Brain microvascular endothelial cell (primary cell): ENCODE measurements at regions not wholly inside any gene's neighbourhood (a gene's known extent, or its start where the extent isn't known, plus 50 kb on each side); places are given as distances from the start of the nearest gene placed in this dataset.

Source experiments
- DNase-seq: peaks from one replicate; pipeline ENCODE4 v3.0.0-alpha.2; 2020
- H3K27ac ChIP-seq: fragments of 250-450 bp; sonication (Bioruptor Pico); 2 replicates; pipeline ENCODE4 v1.5.1; 2020; ENCODE audit warnings: mild to moderate bottlenecking, moderate library complexity
- H3K27me3 ChIP-seq: fragments of 250-450 bp; sonication (Bioruptor Pico); replicated peaks from 2 replicates; pipeline ENCODE4 v1.5.1; 2020; ENCODE audit warnings: mild to moderate bottlenecking
- H3K36me3 ChIP-seq: fragments of 250-450 bp; sonication (Bioruptor Pico); replicated peaks from 2 replicates; pipeline ENCODE4 v1.5.1; 2020; ENCODE audit warnings: mild to moderate bottlenecking
- H3K4me3 ChIP-seq: 2 replicates; pipeline ENCODE4 v1.5.1; 2011; ENCODE audit warnings: low read depth, mild to moderate bottlenecking, control low read depth, low read length, moderate library complexity
- in situ Hi-C: cut with HindIII; loops from 2 replicates; pipeline ENCODE4 v1.10.0; 2017; ENCODE audit warnings: low sequenced_read_pairs, low pct_ligation_motif_present
- TF ChIP-seq, protein P1 (sequence below): IDR thresholded peaks from 2 replicates; pipeline ENCODE4 v1.5.1; 2011; ENCODE audit warnings: low read depth, mild to moderate bottlenecking, moderate library complexity, low read length, control low read depth, inconsistent platforms; ENCODE audit errors: missing control alignments

- in situ Hi-C loops: no loop called here
- Histone ChIP-seq H3K27me3 (no peaks in the 10 kb centered on the region), H3K4me3 (no peak overlapping the region), H3K36me3 (no peaks in the 10 kb centered on the region), H3K27ac (no peak overlapping the region)
- TF ChIP-seq, protein P1, sequence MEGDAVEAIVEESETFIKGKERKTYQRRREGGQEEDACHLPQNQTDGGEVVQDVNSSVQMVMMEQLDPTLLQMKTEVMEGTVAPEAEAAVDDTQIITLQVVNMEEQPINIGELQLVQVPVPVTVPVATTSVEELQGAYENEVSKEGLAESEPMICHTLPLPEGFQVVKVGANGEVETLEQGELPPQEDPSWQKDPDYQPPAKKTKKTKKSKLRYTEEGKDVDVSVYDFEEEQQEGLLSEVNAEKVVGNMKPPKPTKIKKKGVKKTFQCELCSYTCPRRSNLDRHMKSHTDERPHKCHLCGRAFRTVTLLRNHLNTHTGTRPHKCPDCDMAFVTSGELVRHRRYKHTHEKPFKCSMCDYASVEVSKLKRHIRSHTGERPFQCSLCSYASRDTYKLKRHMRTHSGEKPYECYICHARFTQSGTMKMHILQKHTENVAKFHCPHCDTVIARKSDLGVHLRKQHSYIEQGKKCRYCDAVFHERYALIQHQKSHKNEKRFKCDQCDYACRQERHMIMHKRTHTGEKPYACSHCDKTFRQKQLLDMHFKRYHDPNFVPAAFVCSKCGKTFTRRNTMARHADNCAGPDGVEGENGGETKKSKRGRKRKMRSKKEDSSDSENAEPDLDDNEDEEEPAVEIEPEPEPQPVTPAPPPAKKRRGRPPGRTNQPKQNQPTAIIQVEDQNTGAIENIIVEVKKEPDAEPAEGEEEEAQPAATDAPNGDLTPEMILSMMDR: no peak
- no peak for DNase-seq
Observed at GRCh38 chr17:77654296-77654695, 304.2 kb upstream of the TNRC6C start.

DNA sequence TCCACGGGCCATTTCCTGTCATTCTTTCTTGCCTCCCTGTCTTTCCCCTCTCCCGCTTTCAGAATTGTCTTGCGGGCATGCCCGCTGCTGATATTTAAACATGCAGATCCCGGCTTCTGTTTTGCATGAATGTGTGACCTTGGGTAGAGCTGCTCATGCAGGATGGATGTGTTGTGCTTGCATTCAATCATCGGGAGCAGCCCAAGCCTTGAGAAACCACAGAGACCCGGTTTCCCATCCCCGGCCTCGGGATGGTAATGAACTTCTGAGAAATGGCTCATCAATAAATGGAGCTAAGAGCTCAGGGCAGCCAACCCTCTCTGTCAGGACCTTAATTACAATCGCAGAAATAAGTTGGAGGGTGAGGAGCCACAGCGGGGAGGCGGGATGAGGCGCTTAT is 303.7 kb upstream of the TNRC6C start:
- H3K4me3 ChIP-seq: no peak overlapping the region
- no peak for DNase-seq

GRCh38 chr17:77656054-77656453 is 302.4 kb upstream of the TNRC6C start:
- TF ChIP-seq, protein P1: no peak
- Histone ChIP-seq H3K27me3 (peaks cover 2% of the 10 kb centered on the region), H3K27ac (no peak overlapping the region), H3K4me3 (no peak overlapping the region), H3K36me3 (no peaks in the 10 kb centered on the region)
- in situ Hi-C loops: no loop called here
- DNase-seq: no peak

More for the DNA sequence above, 303.7 kb upstream of the TNRC6C start:
- Histone ChIP-seq H3K27ac (no peak overlapping the region), H3K36me3 (no peaks in the 10 kb centered on the region), H3K27me3 (no peaks in the 10 kb centered on the region)
- TF ChIP-seq, protein P1: no peak
- in situ Hi-C loops: no loop called here

DNA sequence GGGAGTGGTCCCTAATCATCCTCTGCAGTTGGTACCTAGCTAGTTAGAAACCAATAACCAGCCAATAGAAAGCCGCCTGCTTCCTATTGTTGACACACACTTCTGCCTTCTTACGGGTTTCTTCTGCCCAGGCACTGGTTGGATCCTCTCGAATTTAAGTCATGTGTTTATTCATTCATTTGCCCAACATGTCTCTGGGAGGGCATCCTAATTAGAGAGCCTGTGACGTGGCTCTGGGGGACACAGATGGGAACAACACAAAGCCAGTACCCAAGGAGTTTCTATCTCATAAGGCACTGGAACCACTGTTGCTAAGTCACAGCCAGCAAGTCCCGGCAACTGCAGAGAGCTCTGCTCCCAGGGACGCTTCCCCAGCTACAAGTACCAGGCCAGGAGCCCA is 300.7 kb upstream of the TNRC6C start:
- H3K4me3 ChIP-seq: no peak overlapping the region
- no peak overlapping the region for H3K27ac ChIP-seq
- peaks cover 2% of the 10 kb centered on the region for H3K27me3 ChIP-seq
- no peaks in the 10 kb centered on the region for H3K36me3 ChIP-seq
- TF ChIP-seq, protein P1: no peak
- DNase-seq: no peak
- in situ Hi-C loops: no loop called here

GRCh38 chr17:77660524-77660923 is 298.0 kb upstream of the TNRC6C start:
- no peaks in the 10 kb centered on the region for H3K36me3 ChIP-seq
- TF ChIP-seq, protein P1: no peak
- no peak for DNase-seq
- peaks cover 2% of the 10 kb centered on the region for H3K27me3 ChIP-seq
- H3K4me3 ChIP-seq: no peak overlapping the region
- in situ Hi-C loops: no loop called here
- no peak overlapping the region for H3K27ac ChIP-seq

DNA sequence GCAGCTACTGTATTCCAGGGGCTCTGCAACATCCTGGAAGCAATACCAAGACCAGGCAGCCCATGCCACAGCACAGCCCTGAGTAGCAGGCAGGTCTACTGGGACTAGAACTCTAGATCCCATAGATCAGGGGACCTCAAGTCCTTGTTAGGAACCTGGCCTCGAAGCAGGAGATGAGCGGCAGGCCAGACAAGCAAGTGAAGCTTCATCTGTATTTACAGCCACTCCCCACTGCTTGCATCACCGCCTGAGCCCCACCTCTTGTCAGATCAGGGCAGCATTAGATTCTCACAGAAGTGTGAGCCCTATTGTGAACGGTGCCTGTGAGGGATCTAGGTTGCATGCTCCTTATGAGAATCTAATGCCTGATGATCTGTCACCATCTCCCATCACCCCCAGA is 295.7 kb upstream of the TNRC6C start:
- no peak overlapping the region for H3K27ac ChIP-seq
- no peak for DNase-seq
- TF ChIP-seq, protein P1: no peak

More for the DNA sequence above, 295.7 kb upstream of the TNRC6C start:
- Histone ChIP-seq H3K4me3 (no peak overlapping the region), H3K36me3 (no peaks in the 10 kb centered on the region), H3K27me3 (peaks cover 2% of the 10 kb centered on the region)
- in situ Hi-C loops: no loop called here
